GM21576 (cell line): ENCODE measurements at regions not wholly inside any gene's neighbourhood (a gene's known extent, or its start where the extent isn't known, plus 50 kb on each side); places are given as distances from the start of the nearest gene placed in this dataset.
A peak's percentile ranks its signal among the peaks of the same experiment; 100 is the strongest.

ENCODE experiments used
- ATAC-seq: cut with Tn5 transposase; IDR thresholded peaks from one replicate; pipeline ENCODE4 v1.9.1; 2021; ENCODE audit warnings: mild to moderate bottlenecking, moderate library complexity; ENCODE audit not compliant: unreplicated experiment

- ATAC-seq: no peak
Observed at GRCh38 chr9:86545090-86545489, 190.9 kb upstream of the TUT7 start.

GRCh38 chr9:86541014-86541570 lies 186.9 kb upstream of the TUT7 start:
- ATAC-seq: no peak

GRCh38 chr9:86535406-86535915 lies 181.3 kb upstream of the TUT7 start:
- ATAC-seq: no peak

- no peak for ATAC-seq
Observed at GRCh38 chr9:86534572-86535258, 180.5 kb upstream of the TUT7 start.

- ATAC-seq: no peak
Observed at GRCh38 chr9:86531971-86532640, 177.9 kb upstream of the TUT7 start.

- ATAC-seq: no peak
Observed at GRCh38 chr9:86531273-86531970, 177.2 kb upstream of the TUT7 start.

GRCh38 chr9:86529496-86530275 lies 175.5 kb upstream of the TUT7 start:
- no peak for ATAC-seq

- no peak for ATAC-seq
Observed at GRCh38 chr9:86526021-86526420, 171.8 kb upstream of the TUT7 start.

- ATAC-seq: no peak
Observed at GRCh38 chr9:86525182-86525581, 171.0 kb upstream of the TUT7 start.

- no peak for ATAC-seq
Observed at GRCh38 chr9:86521977-86522376, 167.8 kb upstream of the TUT7 start.

GRCh38 chr9:86521322-86521721 lies 167.1 kb upstream of the TUT7 start:
- no peak for ATAC-seq

GRCh38 chr9:86519066-86519615 lies 164.9 kb upstream of the TUT7 start:
- ATAC-seq: no peak

GRCh38 chr9:86517475-86517874 lies 163.3 kb upstream of the TUT7 start:
- no peak for ATAC-seq

GRCh38 chr9:86516564-86516963 lies 162.4 kb upstream of the TUT7 start:
- no peak for ATAC-seq

GRCh38 chr9:86515221-86515620 lies 161.0 kb upstream of the TUT7 start:
- no peak for ATAC-seq

GRCh38 chr9:86513429-86513828 lies 159.2 kb upstream of the TUT7 start:
- no peak for ATAC-seq

GRCh38 chr9:86512929-86513328 lies 158.7 kb upstream of the TUT7 start:
- no peak for ATAC-seq

- ATAC-seq: no peak
Observed at GRCh38 chr9:86511614-86512360, 157.6 kb upstream of the TUT7 start.

- peak; percentile 78 for ATAC-seq
Observed at GRCh38 chr9:86508208-86508903, 154.1 kb upstream of the TUT7 start.
